Tibial nerve (tissue), 4 donors: ENCODE measurements at regions not wholly inside any gene's neighbourhood (a gene's known extent, or its start where the extent isn't known, plus 50 kb on each side); places are given as distances from the start of the nearest gene placed in this dataset.

ENCODE experiments used
- DNase-seq, 2 donors: peaks; one replicate each; pipeline ENCODE4 v3.0.0-alpha.2; 2019; ENCODE audit warnings: low spot score in 2 of 2
- H3K27ac ChIP-seq, 4 donors: fragments of 200-600 bp; sonication (generic) in 3 of 4; one replicate each; pipeline ENCODE4 v1.5.1; 2017 to 2019; ENCODE audit warnings: mild to moderate bottlenecking in 1 of 4
- H3K27me3 ChIP-seq, 2 donors: fragments of 200-600 bp; sonication (generic) in 1 of 2; one replicate each; pipeline versions ENCODE4 v1.5.1 to v1.6.0; 2017 to 2019
- H3K36me3 ChIP-seq, 3 donors: fragments of 200-600 bp; sonication (generic); one replicate each; pipeline ENCODE4 v1.5.1; 2018 to 2019
- H3K4me1 ChIP-seq, 4 donors: fragments of 200-600 bp; sonication (generic) in 3 of 4; one replicate each; pipeline ENCODE4 v1.5.1; 2017 to 2019
- H3K4me3 ChIP-seq, 4 donors: fragments of 200-600 bp; sonication (generic) in 3 of 4; one replicate each; pipeline ENCODE4 v1.5.1; 2017 to 2019; ENCODE audit warnings: mild to moderate bottlenecking in 1 of 4, moderate library complexity in 1 of 4
- H3K9me3 ChIP-seq, 4 donors: fragments of 200-600 bp; sonication (generic) in 3 of 4; one replicate each; pipeline ENCODE4 v1.5.1; 2017 to 2019
- EP300 ChIP-seq, 2 donors: sonication (generic); formaldehyde crosslinking; IDR thresholded peaks; one replicate each; pipeline ENCODE4 v1.6.1; 2017; ENCODE audit warnings: antibody characterized with exemption in 2 of 2, mild to moderate bottlenecking in 1 of 2
- POLR2A ChIP-seq, 2 donors: fragments of 450-650 bp; IDR thresholded peaks; one replicate each; pipeline ENCODE4 v1.6.1; 2017; ENCODE audit warnings: antibody characterized with exemption in 2 of 2, mild to moderate bottlenecking in 2 of 2, moderate library complexity in 2 of 2
- WGBS, 2 donors: methylation state at CpG; one replicate each; pipeline ENCODE4 v1.1.5; 2018; 5-methylcytosine and 5-hydroxymethylcytosine counted together
- TF ChIP-seq, protein P1 (sequence below), 5 experiments: fragments of 200-600 bp in 3 of 5; fragments of 450-650 bp in 2 of 5; sonication (generic) in 3 of 5; IDR thresholded peaks; one replicate each; pipeline ENCODE4 v1.5.1; 2016 to 2019; ENCODE audit warnings: antibody characterized with exemption in 5 of 5, mild to moderate bottlenecking in 3 of 5, moderate library complexity in 2 of 5

DNA sequence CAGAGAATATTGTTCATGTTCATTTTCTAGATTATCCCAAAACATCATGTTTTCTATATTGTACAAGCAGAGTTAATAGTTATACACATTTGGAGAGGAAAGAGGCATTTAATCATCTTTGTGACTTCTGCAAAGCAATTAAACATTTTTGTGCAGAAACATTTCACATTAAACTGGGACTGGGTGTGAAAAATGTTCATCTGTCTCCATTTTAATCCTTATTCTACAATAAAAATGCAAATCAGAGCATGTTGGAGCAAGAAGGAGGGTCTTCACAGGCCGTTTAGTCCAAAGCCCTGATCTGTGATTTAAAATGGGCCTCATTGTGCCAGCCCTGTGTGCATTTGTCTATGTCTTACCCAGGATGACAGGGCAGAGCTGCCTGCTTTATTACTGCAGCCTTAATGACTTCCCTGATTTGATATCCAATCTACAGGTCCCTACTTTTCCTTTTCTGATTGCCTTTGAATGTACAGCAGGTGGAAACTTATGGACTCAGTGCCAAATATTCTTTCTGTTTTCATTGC lies 183.5 kb downstream of the CAVIN4 start:
- no peaks in the 10 kb centered on the region for H3K4me1 ChIP-seq
- TF ChIP-seq POLR2A (IDR thresholded peaks at IDR 0.05) (no peak), EP300 (IDR thresholded peaks at IDR 0.05) (no peak)
- TF ChIP-seq, protein P1, sequence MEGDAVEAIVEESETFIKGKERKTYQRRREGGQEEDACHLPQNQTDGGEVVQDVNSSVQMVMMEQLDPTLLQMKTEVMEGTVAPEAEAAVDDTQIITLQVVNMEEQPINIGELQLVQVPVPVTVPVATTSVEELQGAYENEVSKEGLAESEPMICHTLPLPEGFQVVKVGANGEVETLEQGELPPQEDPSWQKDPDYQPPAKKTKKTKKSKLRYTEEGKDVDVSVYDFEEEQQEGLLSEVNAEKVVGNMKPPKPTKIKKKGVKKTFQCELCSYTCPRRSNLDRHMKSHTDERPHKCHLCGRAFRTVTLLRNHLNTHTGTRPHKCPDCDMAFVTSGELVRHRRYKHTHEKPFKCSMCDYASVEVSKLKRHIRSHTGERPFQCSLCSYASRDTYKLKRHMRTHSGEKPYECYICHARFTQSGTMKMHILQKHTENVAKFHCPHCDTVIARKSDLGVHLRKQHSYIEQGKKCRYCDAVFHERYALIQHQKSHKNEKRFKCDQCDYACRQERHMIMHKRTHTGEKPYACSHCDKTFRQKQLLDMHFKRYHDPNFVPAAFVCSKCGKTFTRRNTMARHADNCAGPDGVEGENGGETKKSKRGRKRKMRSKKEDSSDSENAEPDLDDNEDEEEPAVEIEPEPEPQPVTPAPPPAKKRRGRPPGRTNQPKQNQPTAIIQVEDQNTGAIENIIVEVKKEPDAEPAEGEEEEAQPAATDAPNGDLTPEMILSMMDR (IDR thresholded peaks at IDR 0.05) = no peak
- 5 to 24% methylated on average over 1 of the region's 1 CpG for WGBS, 2 donors

DNA sequence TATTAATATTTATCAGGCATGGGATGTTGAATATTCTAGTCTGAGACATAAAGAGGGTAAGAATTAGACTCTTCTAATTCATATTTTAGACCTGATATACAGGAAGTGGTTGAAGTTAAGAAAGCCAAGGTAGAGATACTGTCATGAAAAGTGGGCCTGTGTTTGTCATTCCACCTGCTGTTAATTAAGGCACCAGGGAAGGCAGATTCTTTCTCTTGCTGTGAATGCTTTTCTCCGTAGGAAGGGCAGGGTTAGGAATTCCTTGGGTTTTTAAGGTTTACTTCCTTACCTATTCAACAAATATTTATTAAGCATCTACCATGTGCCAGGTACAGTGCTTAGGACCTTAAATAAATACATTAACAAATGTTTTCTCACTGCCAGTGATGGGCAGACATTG lies 196.4 kb downstream of the CAVIN4 start:
- Histone ChIP-seq H3K27ac (no peak overlapping the region), H3K27me3 (no peaks in the 10 kb centered on the region), H3K9me3 (no peaks in the 10 kb centered on the region), H3K4me3 (no peak overlapping the region), H3K4me1 (no peaks in the 10 kb centered on the region), H3K36me3 (no peaks in the 10 kb centered on the region)
- DNase-seq = no peak
- WGBS, 2 donors = 20 to 30% methylated on average over 1 of the region's 1 CpG
- TF ChIP-seq EP300 (IDR thresholded peaks at IDR 0.05) (no peak), POLR2A (IDR thresholded peaks at IDR 0.05) (no peak)
- TF ChIP-seq, protein P1 (IDR thresholded peaks at IDR 0.05) = no peak

More for the DNA sequence above, 183.5 kb downstream of the CAVIN4 start:
- no peak overlapping the region for H3K4me3 ChIP-seq
- no peak for DNase-seq
- H3K9me3 ChIP-seq = peaks cover 0 to 2% (median 0%) of the 10 kb centered on the region in 4 donors
- H3K27me3 ChIP-seq = no peaks in the 10 kb centered on the region
- H3K27ac ChIP-seq = no peak overlapping the region
- no peaks in the 10 kb centered on the region for H3K36me3 ChIP-seq

DNA sequence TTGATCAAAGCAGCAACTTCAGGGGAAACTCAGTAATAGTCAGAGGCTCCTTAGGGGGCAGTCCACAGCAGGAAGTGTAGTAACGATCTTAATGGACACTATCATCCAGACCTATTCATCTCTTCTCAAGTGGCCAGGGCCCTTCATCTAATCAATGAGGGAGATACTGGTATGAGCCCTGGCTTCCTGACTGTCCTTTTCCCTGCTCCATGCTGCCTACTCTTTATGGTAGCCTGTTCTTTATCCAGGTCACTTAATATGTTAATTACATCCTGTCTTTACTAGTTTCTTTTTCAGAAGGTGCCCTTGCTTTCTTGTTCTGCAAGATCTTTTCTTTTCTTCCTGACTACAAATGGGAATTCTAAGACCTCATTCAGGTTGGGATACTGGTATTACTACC lies 197.1 kb downstream of the CAVIN4 start:
- DNase-seq = no peak
- Histone ChIP-seq H3K9me3 (no peaks in the 10 kb centered on the region), H3K27ac (no peak overlapping the region), H3K4me1 (no peaks in the 10 kb centered on the region), H3K27me3 (no peaks in the 10 kb centered on the region), H3K36me3 (no peaks in the 10 kb centered on the region), H3K4me3 (no peak overlapping the region)
- 11 to 15% methylated on average over 1 of the region's 1 CpG for WGBS, 2 donors
- no peak for TF ChIP-seq EP300 (IDR thresholded peaks at IDR 0.05)
- TF ChIP-seq POLR2A (IDR thresholded peaks at IDR 0.05) = no peak
- TF ChIP-seq, protein P1 (IDR thresholded peaks at IDR 0.05) = no peak

DNA sequence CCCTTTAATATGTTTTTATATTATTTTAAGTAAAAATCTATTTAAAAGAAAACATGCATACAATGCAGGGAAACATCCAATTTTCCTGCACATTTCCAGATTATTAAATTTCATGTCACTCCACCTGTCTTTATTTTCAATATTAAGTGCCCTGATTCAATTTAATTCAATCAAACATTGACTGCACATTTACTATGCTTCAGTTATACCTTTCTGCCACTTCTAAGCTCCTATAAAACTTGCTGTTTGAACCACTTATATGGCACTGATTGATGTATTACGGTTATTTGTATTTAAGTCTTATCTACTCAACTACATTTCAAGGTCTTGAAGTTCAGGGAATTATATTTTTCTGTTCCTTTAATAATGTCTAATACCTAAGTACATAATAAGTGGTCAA lies 198.0 kb downstream of the CAVIN4 start:
- no peaks in the 10 kb centered on the region for H3K9me3 ChIP-seq
- H3K27ac ChIP-seq = no peak overlapping the region
- TF ChIP-seq EP300 (IDR thresholded peaks at IDR 0.05) (no peak), POLR2A (IDR thresholded peaks at IDR 0.05) (no peak)
- TF ChIP-seq, protein P1 (IDR thresholded peaks at IDR 0.05) = no peak
- no peak for DNase-seq
- WGBS, 2 donors = 86 to 97% methylated on average over 1 of the region's 1 CpG
- H3K4me3 ChIP-seq = no peak overlapping the region
- no peaks in the 10 kb centered on the region for H3K4me1 ChIP-seq
- no peaks in the 10 kb centered on the region for H3K27me3 ChIP-seq
- no peaks in the 10 kb centered on the region for H3K36me3 ChIP-seq

DNA sequence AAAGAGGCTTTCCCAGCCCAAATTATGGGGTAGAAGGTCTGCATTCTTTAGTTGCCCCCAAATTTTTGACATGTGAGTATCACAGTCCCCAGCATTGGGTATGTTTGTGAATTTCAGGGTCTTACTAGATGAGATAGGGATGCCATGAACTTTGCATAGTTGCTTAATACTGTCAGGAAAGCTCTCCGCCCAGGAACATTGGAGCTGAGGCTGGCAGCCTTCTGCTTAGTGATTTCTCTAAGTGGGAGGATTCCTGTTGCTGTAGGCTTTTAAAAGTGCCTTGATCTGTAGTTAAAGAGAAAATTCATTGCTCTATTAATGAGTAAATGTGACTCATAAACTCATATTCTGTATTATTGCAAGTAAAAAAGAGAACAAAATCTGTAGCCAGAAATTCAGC lies 206.9 kb downstream of the CAVIN4 start:
- no peaks in the 10 kb centered on the region for H3K4me1 ChIP-seq
- H3K36me3 ChIP-seq = no peaks in the 10 kb centered on the region
- H3K27me3 ChIP-seq = no peaks in the 10 kb centered on the region
- DNase-seq = no peak
- no peak overlapping the region for H3K4me3 ChIP-seq
- H3K9me3 ChIP-seq = peaks cover 0 to 7% (median 0%) of the 10 kb centered on the region in 4 donors
- no peak overlapping the region for H3K27ac ChIP-seq
- TF ChIP-seq, protein P1 (IDR thresholded peaks at IDR 0.05) = no peak
- TF ChIP-seq EP300 (IDR thresholded peaks at IDR 0.05) = no peak
- no peak for TF ChIP-seq POLR2A (IDR thresholded peaks at IDR 0.05)
- WGBS, 2 donors = 76% methylated on average over 1 of the region's 1 CpG
